Immature natural killer cell (primary cell): ENCODE measurements at regions not wholly inside any gene's neighbourhood (a gene's known extent, or its start where the extent isn't known, plus 50 kb on each side); places are given as distances from the start of the nearest gene placed in this dataset.

Experiments used
- DNase-seq, 3 donors: peaks; one replicate each; pipeline ENCODE4 v3.0.0; 2022; ENCODE audit warnings: mixed read lengths in 1 of 3
- H3K27ac Mint-ChIP-seq, 6 donors: one replicate each; pipeline ENCODE4 v1.8.0; 2020; ENCODE audit warnings: mixed read lengths in 6 of 6, mild to moderate bottlenecking in 5 of 6, inconsistent platforms in 4 of 6, moderate library complexity in 3 of 6
- H3K27me3 Mint-ChIP-seq, 3 donors: one replicate each; pipeline ENCODE4 v1.8.0; 2020 to 2021; ENCODE audit warnings: low read depth in 3 of 3, mild to moderate bottlenecking in 3 of 3, mixed read lengths in 3 of 3, moderate library complexity in 3 of 3, inconsistent platforms in 1 of 3
- H3K36me3 Mint-ChIP-seq, 3 donors: one replicate each; pipeline ENCODE4 v1.8.0; 2020; ENCODE audit warnings: mixed read lengths in 3 of 3, inconsistent platforms in 2 of 3, mild to moderate bottlenecking in 2 of 3
- H3K4me1 Mint-ChIP-seq, 2 donors: one replicate each; pipeline ENCODE4 v1.8.0; 2020; ENCODE audit warnings: inconsistent platforms in 2 of 2, mild to moderate bottlenecking in 2 of 2, mixed read lengths in 2 of 2, moderate library complexity in 1 of 2
- H3K4me3 Mint-ChIP-seq, 5 donors: one replicate each; pipeline ENCODE4 v1.8.0; 2020; ENCODE audit warnings: mild to moderate bottlenecking in 5 of 5, mixed read lengths in 5 of 5, inconsistent platforms in 3 of 5, moderate library complexity in 3 of 5
- H3K9me3 Mint-ChIP-seq, 6 donors: one replicate each; pipeline ENCODE4 v1.8.0; 2020; ENCODE audit warnings: mild to moderate bottlenecking in 6 of 6, mixed read lengths in 6 of 6, inconsistent platforms in 4 of 6, moderate library complexity in 3 of 6

DNA sequence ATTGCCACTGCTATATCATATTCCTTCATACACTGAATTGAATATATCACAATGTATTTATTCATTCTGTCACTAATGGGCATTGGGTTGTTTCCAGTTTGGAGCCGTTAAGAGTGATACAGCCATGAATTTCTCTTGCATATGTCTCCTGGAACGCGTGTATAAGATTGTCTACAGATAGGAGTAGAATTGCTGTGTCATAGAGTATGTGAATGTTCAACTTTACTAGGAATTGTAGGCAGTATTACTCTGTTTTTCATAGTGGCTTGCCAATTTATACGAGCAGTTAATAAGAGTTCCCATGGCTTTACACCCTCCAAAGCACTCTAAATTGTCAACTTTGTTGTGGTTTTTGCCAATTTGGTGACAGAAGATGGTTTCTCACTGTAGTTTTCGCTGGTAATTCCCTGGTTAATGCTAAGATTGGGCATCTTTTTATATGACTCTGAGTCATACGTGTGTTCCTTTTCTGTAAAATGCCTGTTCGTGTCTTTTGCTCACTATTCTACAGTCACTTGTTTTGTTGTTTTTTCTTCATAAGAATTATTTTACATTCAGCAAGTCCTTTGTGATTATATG is 136.1 kb upstream of the LIPC start:
- H3K4me1 Mint-ChIP-seq: peaks cover 12 to 31% of the 10 kb centered on the region in 2 donors
- H3K27me3 Mint-ChIP-seq: peaks cover 1 to 5% (median 4%) of the 10 kb centered on the region in 3 donors
- no peak overlapping the region for H3K4me3 Mint-ChIP-seq
- H3K36me3 Mint-ChIP-seq: peaks cover 0 to 4% (median 0%) of the 10 kb centered on the region in 3 donors
- no peak for DNase-seq
- H3K9me3 Mint-ChIP-seq: peaks cover 0 to 3% (median under 1%) of the 10 kb centered on the region in 6 donors
- no peak overlapping the region for H3K27ac Mint-ChIP-seq

DNA sequence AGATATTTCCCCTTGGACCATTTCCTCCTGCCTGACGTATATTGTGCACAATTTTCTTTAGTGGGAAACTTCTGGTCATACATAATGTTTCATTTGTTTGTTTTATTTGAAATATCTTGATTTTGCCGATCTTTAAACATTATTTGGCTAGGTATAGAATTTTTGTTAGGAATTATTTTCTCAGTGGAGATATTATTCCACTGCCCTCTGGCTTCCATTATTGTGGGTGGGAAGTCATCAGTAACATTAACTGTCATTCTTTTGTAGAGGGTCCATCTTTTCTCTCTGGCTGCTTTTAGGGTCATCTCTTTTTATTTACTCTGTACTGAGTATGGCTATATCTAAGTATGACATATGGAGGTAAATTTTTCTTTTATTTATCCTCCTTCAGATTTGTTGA is 135.5 kb upstream of the LIPC start:
- Mint-ChIP-seq H3K27ac (no peak overlapping the region), H3K9me3 (peaks cover 0 to 3% (median under 1%) of the 10 kb centered on the region in 6 donors)

DNA sequence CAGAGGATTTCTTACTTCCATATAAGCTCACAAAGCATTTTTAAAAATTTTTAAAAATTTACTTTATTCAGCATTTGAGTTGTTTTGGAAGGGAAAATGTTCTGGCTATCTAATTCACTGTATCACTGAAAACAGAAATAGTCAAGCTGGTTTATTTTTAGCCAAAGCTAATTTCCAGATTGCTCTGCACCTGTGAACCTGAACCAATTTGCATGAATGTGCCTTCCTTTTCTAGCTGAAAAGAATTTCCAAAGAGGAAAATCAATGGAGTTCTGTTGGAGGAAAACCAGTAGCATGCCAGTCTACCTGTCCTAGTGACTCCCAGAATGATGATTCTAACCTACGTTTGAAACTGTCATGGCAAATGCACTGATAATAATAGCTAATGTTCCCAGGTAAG is 134.2 kb upstream of the LIPC start:
- peaks cover 1 to 5% (median 4%) of the 10 kb centered on the region in 3 donors for H3K27me3 Mint-ChIP-seq
- H3K4me3 Mint-ChIP-seq: no peak overlapping the region
- H3K4me1 Mint-ChIP-seq: peaks cover 11 to 27% of the 10 kb centered on the region in 2 donors
- H3K27ac Mint-ChIP-seq: no peak overlapping the region
- peaks cover 0 to 4% (median 0%) of the 10 kb centered on the region in 3 donors for H3K36me3 Mint-ChIP-seq
- peaks cover 0 to 3% (median 0%) of the 10 kb centered on the region in 6 donors for H3K9me3 Mint-ChIP-seq
- no peak for DNase-seq

More for the DNA sequence above, 135.5 kb upstream of the LIPC start:
- DNase-seq: no peak
- Mint-ChIP-seq H3K27me3 (peaks cover 1 to 5% (median 4%) of the 10 kb centered on the region in 3 donors), H3K4me3 (no peak overlapping the region), H3K36me3 (peaks cover 0 to 4% (median 0%) of the 10 kb centered on the region in 3 donors), H3K4me1 (peaks cover 12 to 29% of the 10 kb centered on the region in 2 donors)

DNA sequence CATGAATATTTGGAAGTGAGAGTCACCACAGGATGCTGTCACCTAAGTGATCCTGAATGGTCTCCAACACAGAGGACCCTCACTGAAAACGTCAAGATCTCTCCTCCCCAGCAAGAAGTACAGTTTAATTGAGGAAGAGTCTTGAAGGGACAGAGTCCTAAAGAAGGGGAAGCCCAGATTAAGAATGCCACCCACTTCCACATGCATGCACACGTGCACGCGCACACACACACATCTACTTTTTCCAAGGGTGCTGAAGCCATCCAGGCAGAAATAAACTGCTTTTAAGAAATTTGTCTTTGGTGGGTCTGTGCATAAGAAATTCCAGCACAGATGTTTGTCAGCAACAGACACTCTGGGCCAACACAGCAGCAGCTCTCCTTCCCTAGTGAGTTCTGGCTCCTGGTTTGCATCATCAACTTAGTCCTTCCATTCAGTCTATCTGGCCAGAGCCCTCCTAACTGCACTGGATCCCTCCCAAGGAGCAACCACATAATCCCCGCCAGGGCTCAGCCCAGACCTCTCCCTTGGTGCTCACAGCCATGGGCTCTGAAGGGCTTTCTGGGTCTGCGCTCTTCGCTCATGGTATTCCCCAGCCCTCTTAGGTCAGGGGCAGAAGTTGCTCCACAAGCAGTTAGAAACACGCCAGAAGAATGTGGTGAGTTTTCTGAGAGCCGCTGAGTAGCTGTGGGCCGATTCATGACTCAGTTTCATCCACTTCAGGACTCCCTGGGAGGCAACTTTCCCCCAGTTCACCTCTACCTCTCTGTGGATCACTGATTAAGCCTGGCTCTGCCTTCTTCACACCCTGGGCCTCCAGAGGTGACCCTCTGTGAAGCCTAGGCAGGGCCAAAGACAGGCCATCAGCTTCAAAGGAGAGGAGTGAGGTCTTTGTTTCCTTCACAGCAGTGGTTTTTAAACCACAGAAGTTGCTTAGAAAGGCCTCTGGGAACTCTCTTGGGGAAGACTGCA is 132.6 kb upstream of the LIPC start:
- peaks cover 0 to 5% (median 4%) of the 10 kb centered on the region in 3 donors for H3K27me3 Mint-ChIP-seq
- DNase-seq: no peak
- H3K36me3 Mint-ChIP-seq: peaks cover 0 to 4% (median 0%) of the 10 kb centered on the region in 3 donors
- H3K9me3 Mint-ChIP-seq: peaks cover 0 to 3% (median 0%) of the 10 kb centered on the region in 6 donors
- no peak overlapping the region for H3K4me3 Mint-ChIP-seq
- H3K4me1 Mint-ChIP-seq: peaks cover 13 to 35% of the 10 kb centered on the region in 2 donors
- H3K27ac Mint-ChIP-seq: no peak overlapping the region

DNA sequence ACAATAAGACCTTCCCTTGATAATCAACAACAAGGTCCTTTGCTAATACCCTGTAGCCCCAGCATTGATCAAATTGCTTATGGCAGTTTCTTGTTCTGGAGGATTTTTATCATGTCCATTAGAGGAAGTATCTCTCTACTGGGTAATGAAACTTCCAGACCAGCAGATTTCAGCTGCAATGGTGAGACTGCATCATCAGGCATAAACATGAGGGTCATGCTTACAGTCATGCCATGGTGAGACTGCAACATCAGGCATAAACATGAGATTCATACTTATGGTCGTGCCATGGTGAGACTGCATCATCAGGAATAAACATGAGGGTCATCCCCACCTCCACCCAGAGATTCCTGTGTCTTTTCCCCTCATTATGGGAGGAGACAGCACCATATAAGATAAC is 129.0 kb upstream of the LIPC start:
- peaks cover 5 to 17% of the 10 kb centered on the region in 2 donors for H3K4me1 Mint-ChIP-seq
- no peak overlapping the region for H3K27ac Mint-ChIP-seq
- H3K27me3 Mint-ChIP-seq: peaks cover 4 to 5% (median 4%) of the 10 kb centered on the region in 3 donors
- DNase-seq: no peak
- peaks cover 0 to 2% (median 0%) of the 10 kb centered on the region in 6 donors for H3K9me3 Mint-ChIP-seq
- H3K36me3 Mint-ChIP-seq: peaks cover 0 to 4% (median 0%) of the 10 kb centered on the region in 3 donors
- H3K4me3 Mint-ChIP-seq: no peak overlapping the region

DNA sequence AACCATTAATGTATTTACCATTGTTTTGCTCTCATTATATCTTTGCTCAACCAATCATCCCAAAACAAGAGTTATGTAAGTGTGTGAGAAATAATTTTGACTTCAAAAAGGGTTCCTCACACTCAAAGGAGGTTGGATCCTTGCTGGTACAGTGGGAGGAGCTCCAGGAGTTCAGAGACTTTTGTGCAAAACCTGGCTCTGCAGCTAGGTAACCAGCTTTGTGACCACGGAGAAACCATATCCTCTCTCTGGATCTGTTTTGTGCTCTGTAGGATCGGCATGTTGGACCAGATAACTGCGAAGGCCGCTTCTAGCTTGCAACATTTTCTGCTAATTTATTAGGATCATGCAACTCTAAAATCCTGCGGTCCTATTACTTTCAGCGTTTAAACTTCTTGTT is 128.6 kb upstream of the LIPC start:
- Mint-ChIP-seq H3K27me3 (peaks cover 4 to 5% (median 4%) of the 10 kb centered on the region in 3 donors), H3K36me3 (peaks cover 0 to 4% (median 0%) of the 10 kb centered on the region in 3 donors), H3K9me3 (peaks cover 0 to 2% (median 0%) of the 10 kb centered on the region in 6 donors), H3K4me3 (no peak overlapping the region), H3K4me1 (peaks cover 5 to 17% of the 10 kb centered on the region in 2 donors), H3K27ac (no peak overlapping the region)
- DNase-seq: no peak

DNA sequence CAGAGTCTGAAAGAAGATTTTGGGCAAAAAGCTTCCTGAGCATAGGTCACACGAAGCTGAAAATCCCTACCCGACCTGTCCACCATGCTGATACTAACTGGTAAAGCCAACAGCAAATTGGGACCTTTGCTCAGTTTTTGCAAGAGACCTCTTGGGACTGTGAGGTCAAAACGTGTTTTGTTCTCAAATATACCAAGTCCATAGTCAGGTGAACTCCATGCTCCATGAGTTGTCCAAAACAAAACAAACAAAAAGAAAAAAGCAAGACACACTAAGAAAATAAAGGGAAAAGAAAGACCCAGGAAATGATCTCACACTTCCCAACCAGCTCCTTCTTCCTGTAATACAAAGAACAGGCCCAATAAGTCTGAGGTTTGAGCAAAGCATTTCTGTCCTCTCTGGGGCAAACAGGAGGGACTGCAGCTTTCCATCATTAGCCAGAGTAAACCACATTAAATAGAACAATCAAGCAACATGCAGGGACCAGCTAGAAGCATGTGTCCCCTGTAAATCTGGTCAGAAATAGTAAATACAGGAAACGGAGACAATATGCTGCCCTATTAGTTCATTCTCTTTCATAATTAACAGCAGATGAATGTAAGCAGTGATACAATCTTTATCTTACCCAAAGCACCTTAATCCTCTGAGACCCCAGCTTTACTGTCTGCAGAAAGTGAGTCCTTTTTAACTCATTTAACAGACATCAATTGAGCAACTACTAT is 125.0 kb upstream of the LIPC start:
- Mint-ChIP-seq H3K27me3 (peaks cover 2 to 5% (median 4%) of the 10 kb centered on the region in 3 donors), H3K4me1 (peaks cover 7 to 10% of the 10 kb centered on the region in 2 donors), H3K9me3 (no peaks in the 10 kb centered on the region), H3K27ac (peak overlapping the region in 1 of 6 donors; percentile 3), H3K4me3 (no peak overlapping the region), H3K36me3 (peaks cover 0 to 4% (median 0%) of the 10 kb centered on the region in 3 donors)
- DNase-seq: no peak

DNA sequence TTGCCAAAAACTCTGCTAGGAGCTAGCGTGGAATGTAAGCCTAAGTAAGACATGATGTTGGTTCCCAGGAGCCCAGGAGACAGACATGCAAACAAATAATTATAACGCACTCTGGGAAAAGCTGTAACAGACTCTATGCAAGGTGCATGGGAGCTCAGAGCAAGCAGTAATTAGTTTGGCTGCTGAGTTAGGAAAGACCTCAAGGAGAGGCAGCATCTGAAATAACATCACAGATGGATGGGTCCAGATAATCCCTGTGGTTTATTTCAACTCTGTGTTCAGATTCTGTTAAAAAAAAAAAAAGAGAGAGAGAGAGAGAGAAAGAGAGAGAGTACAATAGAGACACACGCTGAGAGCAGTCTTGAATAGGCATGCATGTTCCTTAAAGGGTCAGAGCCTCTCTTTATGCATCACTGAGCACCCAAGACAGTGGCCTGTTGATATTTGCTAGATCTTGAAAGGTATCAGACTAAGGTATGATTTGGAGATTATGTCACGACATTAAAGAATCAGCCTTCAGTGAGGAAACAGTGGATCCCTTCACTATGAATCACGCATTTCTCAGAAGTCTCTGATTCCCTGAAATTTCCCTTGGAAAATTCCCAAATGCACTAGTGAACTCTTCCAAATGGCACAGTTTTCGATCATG is 124.4 kb upstream of the LIPC start:
- H3K4me1 Mint-ChIP-seq: peaks cover 11 to 12% of the 10 kb centered on the region in 2 donors
- no peaks in the 10 kb centered on the region for H3K9me3 Mint-ChIP-seq
- no peak for DNase-seq
- H3K27ac Mint-ChIP-seq: peak overlapping the region in 1 of 6 donors; percentile 3
- H3K4me3 Mint-ChIP-seq: no peak overlapping the region
- peaks cover 0 to 4% (median 0%) of the 10 kb centered on the region in 3 donors for H3K36me3 Mint-ChIP-seq
- peaks cover 2 to 5% (median 4%) of the 10 kb centered on the region in 3 donors for H3K27me3 Mint-ChIP-seq

DNA sequence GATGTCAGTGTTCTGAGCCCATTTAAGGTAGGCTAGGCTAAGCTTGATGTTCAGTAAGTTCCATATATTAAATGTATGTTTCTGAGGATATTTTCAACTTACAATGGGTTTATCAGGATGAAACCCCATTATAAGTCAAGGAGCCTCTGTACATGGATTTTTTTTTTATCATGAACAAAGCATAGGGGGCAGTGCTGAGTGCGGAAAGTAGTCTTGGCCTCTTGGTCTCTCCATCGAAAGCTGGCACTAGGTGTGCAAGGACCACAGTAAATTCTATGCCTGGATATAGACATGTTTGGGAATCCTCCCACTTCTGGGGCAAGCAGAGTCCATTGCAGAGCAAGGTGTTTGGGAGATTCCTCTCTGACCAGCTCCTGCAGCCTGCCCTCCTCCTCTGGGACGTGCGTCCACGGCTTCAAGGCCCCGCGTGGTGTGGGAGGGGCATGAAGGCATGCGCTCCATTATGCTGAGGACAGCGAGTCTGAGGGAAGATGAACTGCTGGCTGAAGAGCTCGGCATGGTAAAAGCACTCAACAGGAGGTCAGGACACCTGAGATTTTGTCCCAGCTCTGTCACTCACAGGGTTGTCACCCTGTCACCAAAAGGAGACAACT is 122.9 kb upstream of the LIPC start:
- no peak overlapping the region for H3K27ac Mint-ChIP-seq
- H3K4me3 Mint-ChIP-seq: no peak overlapping the region
- peaks cover 17 to 19% of the 10 kb centered on the region in 2 donors for H3K4me1 Mint-ChIP-seq
- peaks cover 2 to 9% (median 4%) of the 10 kb centered on the region in 3 donors for H3K27me3 Mint-ChIP-seq
- peaks cover 0 to 4% (median 0%) of the 10 kb centered on the region in 3 donors for H3K36me3 Mint-ChIP-seq
- no peak for DNase-seq
- no peaks in the 10 kb centered on the region for H3K9me3 Mint-ChIP-seq

DNA sequence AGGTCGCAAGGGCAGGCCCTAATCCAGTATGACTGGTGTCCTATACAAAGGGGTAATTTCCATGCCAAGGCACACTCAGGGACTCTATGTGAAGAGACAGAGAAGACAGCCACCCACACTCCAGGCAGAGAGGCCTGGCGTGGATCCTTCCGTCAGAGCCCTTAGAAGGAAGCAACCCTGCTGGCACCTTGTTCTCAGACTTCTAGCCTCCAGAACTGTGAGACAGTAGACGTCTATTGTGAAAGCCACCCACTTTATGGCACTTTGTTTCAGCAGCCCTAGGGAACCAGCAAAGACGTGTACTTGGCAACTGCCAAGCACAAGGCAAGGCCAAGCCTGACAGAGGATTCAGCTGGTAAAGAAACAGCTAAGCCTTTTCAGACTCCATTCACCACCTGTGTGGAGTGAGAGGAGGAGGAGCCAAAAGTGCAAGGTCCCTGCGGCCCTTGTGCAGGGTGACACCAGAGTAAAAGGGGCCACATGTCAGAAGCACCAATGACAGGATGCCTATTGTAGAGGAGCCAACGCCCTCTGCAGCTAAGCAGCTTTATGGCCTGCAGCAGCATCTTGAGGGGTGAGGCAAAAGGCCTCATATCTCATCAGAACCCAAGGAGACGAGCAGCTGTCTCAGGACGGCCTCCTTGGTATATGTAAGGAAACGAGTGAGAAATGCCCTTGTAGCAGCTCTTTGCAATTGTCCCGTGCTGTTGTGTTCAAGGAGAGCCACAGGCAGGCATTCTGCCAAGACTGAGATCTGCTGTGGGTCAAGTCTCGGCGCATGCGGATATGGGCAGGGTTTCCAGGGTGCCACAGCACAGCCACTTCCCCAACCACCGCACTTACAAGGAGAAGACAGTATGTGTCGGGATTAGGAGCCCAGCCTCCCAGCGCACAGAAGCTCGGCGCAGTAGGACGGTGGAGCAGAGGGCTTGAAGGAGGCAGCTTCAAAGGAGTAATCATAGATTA is 121.5 kb upstream of the LIPC start:
- no peak for DNase-seq
- peaks cover 2 to 9% (median 4%) of the 10 kb centered on the region in 3 donors for H3K27me3 Mint-ChIP-seq
- H3K27ac Mint-ChIP-seq: peak overlapping the region in 3 of 6 donors; percentile 4 to 46 (median 18)
- peaks cover 30 to 31% of the 10 kb centered on the region in 2 donors for H3K4me1 Mint-ChIP-seq
- H3K4me3 Mint-ChIP-seq: no peak overlapping the region
- peaks cover 0 to 4% (median 0%) of the 10 kb centered on the region in 3 donors for H3K36me3 Mint-ChIP-seq
- no peaks in the 10 kb centered on the region for H3K9me3 Mint-ChIP-seq

DNA sequence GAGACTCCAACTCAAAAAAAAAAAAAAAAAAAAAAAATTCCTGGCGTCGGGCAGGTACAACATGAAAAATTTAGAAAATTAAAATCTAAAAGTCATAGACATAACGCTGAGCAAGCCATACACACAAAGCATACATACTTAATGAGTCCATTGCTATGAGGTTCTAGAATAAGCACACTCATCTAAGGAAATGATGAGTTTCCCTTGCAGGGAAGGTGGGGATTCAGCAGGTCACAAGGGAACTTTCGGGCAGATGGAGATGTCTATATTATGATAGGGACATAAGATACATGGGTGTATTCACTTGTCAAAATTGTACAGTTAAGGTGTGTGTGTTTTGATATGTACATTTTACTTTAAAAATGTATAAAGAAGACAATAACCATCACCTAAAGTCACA is 120.2 kb upstream of the LIPC start:
- no peak overlapping the region for H3K4me3 Mint-ChIP-seq
- H3K36me3 Mint-ChIP-seq: no peaks in the 10 kb centered on the region
- H3K27me3 Mint-ChIP-seq: peaks cover 0 to 9% (median 4%) of the 10 kb centered on the region in 3 donors
- peaks cover 43% of the 10 kb centered on the region in 2 donors for H3K4me1 Mint-ChIP-seq
- no peaks in the 10 kb centered on the region for H3K9me3 Mint-ChIP-seq
- DNase-seq: no peak
- H3K27ac Mint-ChIP-seq: no peak overlapping the region

DNA sequence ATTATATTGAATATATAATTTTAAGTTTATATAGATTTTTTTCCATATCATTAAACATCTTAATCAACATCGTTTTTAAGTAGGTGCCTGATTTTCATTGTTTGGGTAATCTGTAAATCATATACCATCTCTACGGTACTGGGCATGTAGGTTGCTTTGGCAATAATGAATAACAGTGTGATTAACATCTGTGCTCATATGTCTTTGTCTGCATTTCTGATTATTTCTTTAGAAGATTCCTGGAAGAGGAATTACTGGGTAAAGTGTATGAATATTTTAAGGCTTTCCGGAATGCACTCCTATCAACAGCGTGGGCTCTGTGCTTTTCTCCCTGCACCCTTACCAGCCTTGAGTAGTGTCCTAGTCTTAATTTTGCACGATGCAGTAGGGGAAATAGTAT is 119.8 kb upstream of the LIPC start:
- H3K4me1 Mint-ChIP-seq: peaks cover 47 to 48% of the 10 kb centered on the region in 2 donors
- no peak for DNase-seq
- no peak overlapping the region for H3K4me3 Mint-ChIP-seq
- peak overlapping the region in 3 of 6 donors; percentile 3 to 78 (median 56) for H3K27ac Mint-ChIP-seq
- H3K36me3 Mint-ChIP-seq: no peaks in the 10 kb centered on the region
- peaks cover 0 to 5% (median 3%) of the 10 kb centered on the region in 3 donors for H3K27me3 Mint-ChIP-seq
- no peaks in the 10 kb centered on the region for H3K9me3 Mint-ChIP-seq
